Activated naive CD8-positive, alpha-beta T cell (primary cell): ENCODE measurements at regions not wholly inside any gene's neighbourhood (a gene's known extent, or its start where the extent isn't known, plus 50 kb on each side); places are given as distances from the start of the nearest gene placed in this dataset.

ENCODE experiments used
- H3K27ac Mint-ChIP-seq: one replicate; pipeline ENCODE4 v1.8.0; 2021; ENCODE audit warnings: mixed read lengths
- H3K27me3 Mint-ChIP-seq: one replicate; pipeline ENCODE4 v1.8.0; 2021; ENCODE audit warnings: mixed read lengths
- H3K36me3 Mint-ChIP-seq: one replicate; pipeline ENCODE4 v1.8.0; 2021; ENCODE audit warnings: mixed read lengths
- H3K4me1 Mint-ChIP-seq: one replicate; pipeline ENCODE4 v1.8.0; 2021; ENCODE audit warnings: low read depth, mixed read lengths
- H3K4me3 Mint-ChIP-seq: one replicate; pipeline ENCODE4 v1.8.0; 2021; ENCODE audit warnings: mild to moderate bottlenecking, mixed read lengths
- H3K9me3 Mint-ChIP-seq: one replicate; pipeline ENCODE4 v1.8.0; 2021; ENCODE audit warnings: low read depth, mixed read lengths

GRCh38 chr2:198715302-198715835, 742.4 kb downstream of the SATB2 start:
- H3K9me3 Mint-ChIP-seq: no peaks in the 10 kb centered on the region
- no peaks in the 10 kb centered on the region for H3K27me3 Mint-ChIP-seq
- no peaks in the 10 kb centered on the region for H3K36me3 Mint-ChIP-seq
- H3K4me3 Mint-ChIP-seq: no peak overlapping the region
- H3K4me1 Mint-ChIP-seq: no peaks in the 10 kb centered on the region
- no peak overlapping the region for H3K27ac Mint-ChIP-seq

DNA sequence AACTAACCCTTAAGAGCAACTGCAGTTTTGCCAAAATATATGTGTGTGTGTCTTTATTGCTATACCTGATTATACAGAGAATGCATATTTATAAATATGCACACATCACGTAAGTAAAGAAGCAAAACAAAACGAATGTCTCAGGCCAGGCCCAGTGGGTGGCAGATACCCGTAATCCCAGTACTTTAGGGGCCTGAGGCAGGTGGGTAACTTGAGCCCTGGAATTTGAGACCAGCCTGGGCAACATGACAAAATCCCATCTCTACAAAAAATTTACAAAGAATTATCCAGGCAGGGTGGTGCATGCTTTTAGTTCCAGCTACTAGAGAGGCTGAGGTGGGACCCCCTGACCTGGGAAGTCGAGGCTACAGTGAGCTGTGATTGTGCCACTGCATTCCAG, 745.3 kb downstream of the SATB2 start:
- H3K27ac Mint-ChIP-seq: no peak overlapping the region

GRCh38 chr2:198711484-198711883, 746.3 kb downstream of the SATB2 start:
- Mint-ChIP-seq H3K4me3 (no peak overlapping the region), H3K9me3 (no peaks in the 10 kb centered on the region), H3K27ac (no peak overlapping the region), H3K36me3 (no peaks in the 10 kb centered on the region), H3K4me1 (no peaks in the 10 kb centered on the region), H3K27me3 (no peaks in the 10 kb centered on the region)

More for the DNA sequence above, 745.3 kb downstream of the SATB2 start:
- no peak overlapping the region for H3K4me3 Mint-ChIP-seq
- H3K9me3 Mint-ChIP-seq: no peaks in the 10 kb centered on the region
- no peaks in the 10 kb centered on the region for H3K4me1 Mint-ChIP-seq
- no peaks in the 10 kb centered on the region for H3K36me3 Mint-ChIP-seq
- no peaks in the 10 kb centered on the region for H3K27me3 Mint-ChIP-seq

DNA sequence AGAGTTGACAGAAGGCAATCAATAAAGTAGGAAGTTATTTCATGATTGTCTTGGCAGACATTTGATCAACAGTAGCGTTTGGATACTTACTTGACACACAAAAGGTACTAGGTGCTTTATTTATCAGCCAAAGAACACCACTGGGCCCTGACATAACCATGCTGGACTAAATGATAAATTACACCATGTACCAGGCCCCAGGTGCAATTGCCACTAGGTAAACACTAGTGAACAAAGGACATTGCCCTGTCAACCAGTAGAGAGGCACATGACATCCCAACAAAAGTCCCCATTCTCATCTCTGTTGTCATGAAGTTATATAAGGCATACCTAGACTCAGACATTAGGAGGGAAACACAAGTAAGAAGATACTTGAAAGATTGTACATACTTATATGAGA, 747.2 kb downstream of the SATB2 start:
- Mint-ChIP-seq H3K27ac (no peak overlapping the region), H3K9me3 (no peaks in the 10 kb centered on the region), H3K36me3 (no peaks in the 10 kb centered on the region), H3K4me3 (no peak overlapping the region), H3K4me1 (no peaks in the 10 kb centered on the region), H3K27me3 (no peaks in the 10 kb centered on the region)

DNA sequence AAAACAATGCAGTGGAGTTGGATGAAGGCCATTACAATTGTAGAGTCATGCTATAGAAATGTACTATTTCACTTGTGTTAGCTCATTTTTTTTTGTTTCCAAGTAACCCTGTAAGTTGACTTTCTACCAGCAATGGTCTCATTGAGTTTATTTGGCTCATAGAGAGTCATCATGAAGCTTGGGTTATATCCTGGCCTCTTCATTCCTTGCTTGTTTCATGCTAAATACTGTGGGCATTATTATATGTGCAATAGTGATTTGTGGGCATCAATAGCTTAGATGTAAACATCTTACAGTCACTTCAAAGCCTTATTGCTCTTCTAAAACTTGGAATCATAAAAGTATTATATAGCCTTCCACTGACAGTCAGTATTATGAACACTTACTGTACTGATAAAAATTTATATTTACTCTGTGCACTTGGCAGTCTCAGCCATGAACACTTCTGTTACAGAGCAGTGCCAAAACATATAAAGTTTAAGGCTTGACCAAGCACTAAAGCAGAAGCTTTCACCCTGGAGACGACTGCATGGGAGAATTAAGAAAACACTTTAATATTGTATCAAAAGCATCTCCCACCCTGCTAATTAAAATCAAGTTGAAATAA, 751.2 kb downstream of the SATB2 start:
- Mint-ChIP-seq H3K4me1 (no peaks in the 10 kb centered on the region), H3K4me3 (no peak overlapping the region), H3K36me3 (no peaks in the 10 kb centered on the region), H3K27me3 (no peaks in the 10 kb centered on the region), H3K9me3 (no peaks in the 10 kb centered on the region), H3K27ac (no peak overlapping the region)

GRCh38 chr2:198703281-198703680, 754.5 kb downstream of the SATB2 start:
- H3K4me3 Mint-ChIP-seq: no peak overlapping the region
- H3K36me3 Mint-ChIP-seq: no peaks in the 10 kb centered on the region
- no peaks in the 10 kb centered on the region for H3K9me3 Mint-ChIP-seq
- no peak overlapping the region for H3K27ac Mint-ChIP-seq
- H3K27me3 Mint-ChIP-seq: no peaks in the 10 kb centered on the region
- H3K4me1 Mint-ChIP-seq: no peaks in the 10 kb centered on the region

- Mint-ChIP-seq H3K27me3 (no peaks in the 10 kb centered on the region), H3K4me3 (no peak overlapping the region), H3K4me1 (no peaks in the 10 kb centered on the region), H3K36me3 (no peaks in the 10 kb centered on the region), H3K9me3 (no peaks in the 10 kb centered on the region), H3K27ac (no peak overlapping the region)
These were observed 754.9 kb downstream of the SATB2 start for GRCh38 chr2:198702796-198703195.

DNA sequence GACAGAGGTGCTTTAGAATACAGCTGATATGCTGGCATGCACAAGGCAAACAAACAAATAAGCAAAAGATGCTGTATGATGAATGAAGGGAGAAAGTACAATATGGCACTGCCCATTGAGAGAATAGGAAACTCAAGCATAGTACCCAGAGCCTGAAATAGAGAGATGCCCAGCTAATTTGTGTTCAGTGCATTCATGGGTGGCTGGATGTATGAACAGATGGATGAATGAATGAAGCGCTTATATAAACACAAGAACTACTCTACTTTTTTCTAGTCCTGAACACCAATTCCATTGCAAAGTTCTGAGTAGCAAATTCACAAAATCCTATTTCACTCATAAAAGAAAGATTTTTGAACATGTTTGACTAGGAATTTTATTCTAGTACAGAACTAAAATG, 756.3 kb downstream of the SATB2 start:
- Mint-ChIP-seq H3K27me3 (no peaks in the 10 kb centered on the region), H3K9me3 (no peaks in the 10 kb centered on the region), H3K4me1 (no peaks in the 10 kb centered on the region), H3K27ac (no peak overlapping the region), H3K36me3 (no peaks in the 10 kb centered on the region), H3K4me3 (no peak overlapping the region)

GRCh38 chr2:198700319-198700718, 757.4 kb downstream of the SATB2 start:
- no peaks in the 10 kb centered on the region for H3K36me3 Mint-ChIP-seq
- no peaks in the 10 kb centered on the region for H3K27me3 Mint-ChIP-seq
- H3K27ac Mint-ChIP-seq: no peak overlapping the region
- no peak overlapping the region for H3K4me3 Mint-ChIP-seq
- no peaks in the 10 kb centered on the region for H3K4me1 Mint-ChIP-seq
- no peaks in the 10 kb centered on the region for H3K9me3 Mint-ChIP-seq

- no peaks in the 10 kb centered on the region for H3K27me3 Mint-ChIP-seq
- H3K27ac Mint-ChIP-seq: no peak overlapping the region
- no peak overlapping the region for H3K4me3 Mint-ChIP-seq
- H3K9me3 Mint-ChIP-seq: no peaks in the 10 kb centered on the region
- H3K36me3 Mint-ChIP-seq: no peaks in the 10 kb centered on the region
- H3K4me1 Mint-ChIP-seq: no peaks in the 10 kb centered on the region
These were observed 759.5 kb downstream of the SATB2 start for GRCh38 chr2:198698230-198698629.

- Mint-ChIP-seq H3K4me3 (no peak overlapping the region), H3K4me1 (no peaks in the 10 kb centered on the region), H3K27me3 (no peaks in the 10 kb centered on the region), H3K9me3 (no peaks in the 10 kb centered on the region), H3K36me3 (no peaks in the 10 kb centered on the region), H3K27ac (no peak overlapping the region)
These were observed 759.9 kb downstream of the SATB2 start for GRCh38 chr2:198697794-198698193.

- Mint-ChIP-seq H3K9me3 (no peaks in the 10 kb centered on the region), H3K36me3 (no peaks in the 10 kb centered on the region), H3K4me1 (no peaks in the 10 kb centered on the region), H3K27ac (no peak overlapping the region), H3K4me3 (no peak overlapping the region), H3K27me3 (no peaks in the 10 kb centered on the region)
These were observed 760.5 kb downstream of the SATB2 start for GRCh38 chr2:198697218-198697617.

DNA sequence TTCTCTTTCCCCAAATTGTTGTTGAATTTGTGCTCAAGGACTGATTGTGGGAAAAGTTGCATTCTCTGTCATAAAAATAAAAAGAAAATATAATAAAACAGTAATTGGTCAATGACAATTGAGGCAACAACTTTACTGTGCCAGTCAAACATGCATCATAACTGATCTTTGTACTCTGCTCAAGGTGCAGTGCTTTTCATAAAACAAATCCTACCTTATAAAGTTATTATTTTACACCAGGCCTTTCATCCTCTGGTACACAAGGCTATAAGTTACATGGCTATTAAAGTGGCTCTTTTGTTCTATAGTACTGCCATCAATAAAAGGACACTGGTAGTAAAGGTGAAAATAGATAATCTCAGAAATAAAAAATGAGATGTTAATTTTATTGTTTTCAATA, 761.9 kb downstream of the SATB2 start:
- H3K4me3 Mint-ChIP-seq: no peak overlapping the region
- H3K36me3 Mint-ChIP-seq: no peaks in the 10 kb centered on the region
- H3K9me3 Mint-ChIP-seq: no peaks in the 10 kb centered on the region
- no peaks in the 10 kb centered on the region for H3K4me1 Mint-ChIP-seq
- no peak overlapping the region for H3K27ac Mint-ChIP-seq
- H3K27me3 Mint-ChIP-seq: no peaks in the 10 kb centered on the region

- H3K27ac Mint-ChIP-seq: no peak overlapping the region
- H3K36me3 Mint-ChIP-seq: no peaks in the 10 kb centered on the region
- H3K9me3 Mint-ChIP-seq: no peaks in the 10 kb centered on the region
- H3K27me3 Mint-ChIP-seq: no peaks in the 10 kb centered on the region
- no peaks in the 10 kb centered on the region for H3K4me1 Mint-ChIP-seq
- no peak overlapping the region for H3K4me3 Mint-ChIP-seq
These were observed 764.7 kb downstream of the SATB2 start for GRCh38 chr2:198692907-198693510.

GRCh38 chr2:198691236-198691635, 766.5 kb downstream of the SATB2 start:
- Mint-ChIP-seq H3K36me3 (no peaks in the 10 kb centered on the region), H3K4me1 (no peaks in the 10 kb centered on the region), H3K4me3 (no peak overlapping the region), H3K27me3 (no peaks in the 10 kb centered on the region), H3K27ac (no peak overlapping the region), H3K9me3 (no peaks in the 10 kb centered on the region)

GRCh38 chr2:198664321-198664720, 793.4 kb downstream of the SATB2 start:
- Mint-ChIP-seq H3K36me3 (no peaks in the 10 kb centered on the region), H3K27ac (no peak overlapping the region), H3K4me3 (no peak overlapping the region), H3K9me3 (no peaks in the 10 kb centered on the region), H3K27me3 (no peaks in the 10 kb centered on the region), H3K4me1 (no peaks in the 10 kb centered on the region)
